ENCODE measurements at regions not wholly inside any gene's neighbourhood (a gene's known extent, or its start where the extent isn't known, plus 50 kb on each side); places are given as distances from the start of the nearest gene placed in this dataset.

- in situ Hi-C loops (cut with MboI) = no loop called here
- ChIA-PET RAD21 (ENCODE audit: unreplicated experiment) (no interaction called here), SMC1A (ENCODE audit: uncharacterized antibody, unreplicated experiment) (no interaction called here), CTCF (no interaction called here), POLR2A (no interaction called here)
- Histone ChIP-seq H3K27me3 (replicated peaks in 1 of 2; ENCODE audit: control insufficient read depth in 2 of 2, insufficient read depth in 2 of 2, low read length in 1 of 2) (no peaks in the 10 kb centered on the region), H3K79me2 (ENCODE audit: control insufficient read depth, insufficient read depth, low read length) (no peaks in the 10 kb centered on the region), H3K4me3 (no peak overlapping the region), H3K27ac (ENCODE audit: control insufficient read depth, insufficient read depth) (no peak overlapping the region), H2AFZ (ENCODE audit: control insufficient read depth, low read depth, low read length) (no peak overlapping the region), H3K9ac (ENCODE audit: control insufficient read depth, insufficient read depth, low read length) (no peak overlapping the region), H3K36me3 (ENCODE audit: control insufficient read depth in 2 of 2, insufficient read depth in 2 of 2, low read length in 1 of 2) (no peaks in the 10 kb centered on the region), H4K20me1 (ENCODE audit: control insufficient read depth, insufficient read depth) (no peaks in the 10 kb centered on the region), H3K4me1 (ENCODE audit: control insufficient read depth, insufficient read depth, low read length) (no peaks in the 10 kb centered on the region), H3K4me2 (ENCODE audit: control insufficient read depth, insufficient read depth) (no peak overlapping the region), H3K9me3 (replicated peaks; ENCODE audit: control insufficient read depth, insufficient read depth, low read length) (no peaks in the 10 kb centered on the region; the same call in 2 of the 3 replicates)
- no TSS peak for BruUV-seq (replicated peaks)
- FAIRE-seq (no peak), ATAC-seq (no peak), DNase-seq (ENCODE audit: low read depth, low spot score) (no peak)
- no peak for TF ChIP-seq CHD4 (IDR thresholded peaks at IDR 0.05)
- no peak for TF ChIP-seq PKNOX1 (IDR thresholded peaks at IDR 0.05)
- TF ChIP-seq CUX1 (IDR thresholded peaks at IDR 0.05; ENCODE audit: insufficient replicate concordance, low read depth, low read length) = no peak
- TF ChIP-seq ZNF207 (IDR thresholded peaks at IDR 0.05; ENCODE audit: borderline replicate concordance) = no peak
- TF ChIP-seq ZBTB40 (IDR thresholded peaks at IDR 0.05; ENCODE audit: borderline replicate concordance) = no peak
- TF ChIP-seq ZBTB33 (IDR thresholded peaks at IDR 0.05) = no peak
- no peak for TF ChIP-seq GABPA (IDR thresholded peaks at IDR 0.05; ENCODE audit: low read depth)
- no peak for TF ChIP-seq NFIC (IDR thresholded peaks at IDR 0.05; ENCODE audit: low read depth, low read length)
- TF ChIP-seq POLR2AphosphoS2 (IDR thresholded peaks at IDR 0.05; ENCODE audit: low read depth, low read length) = no peak
- intact Hi-C loops (cut with micrococcal nuclease; ENCODE audit: unreplicated experiment) = no loop called here
These were observed 380.8 kb downstream of the FOXO1 start for GRCh38 chr13:40285634-40286033.
